H1 (cell line): ENCODE measurements at regions not wholly inside any gene's neighbourhood (a gene's known extent, or its start where the extent isn't known, plus 50 kb on each side); places are given as distances from the start of the nearest gene placed in this dataset.

Experiments
- CTCF ChIP-seq, 3 experiments: IDR thresholded peaks; 1 replicate in 2 of 3; 2 replicates in 1 of 3; pipeline versions ENCODE4 v1.5.1 to v1.6.1; 2011; ENCODE audit warnings: low read length in 3 of 3, mild to moderate bottlenecking in 3 of 3, inconsistent platforms in 2 of 3, low read depth in 1 of 3, moderate library complexity in 1 of 3; ENCODE audit not compliant: insufficient read depth in 1 of 3; ENCODE audit errors: control extremely low read depth in 1 of 3
- TEAD4 ChIP-seq: IDR thresholded peaks from 2 replicates; pipeline ENCODE4 v1.6.1; 2012; ENCODE audit warnings: low read depth, low read length, inconsistent platforms, mixed read lengths

- no peak for TF ChIP-seq TEAD4
- TF ChIP-seq CTCF (IDR thresholded peaks at IDR 0.05; ENCODE audit: control extremely low read depth in 1 of 3, insufficient read depth in 1 of 3, low read depth in 1 of 3, low read length in 3 of 3): no peak
- TF ChIP-seq, all 59 proteins: peak for 0
These were observed 1110.9 kb downstream of the NLGN4X start (continued) for GRCh38 chrX:5117816-5118215.
